8988T (cell line): ENCODE measurements at regions not wholly inside any gene's neighbourhood (a gene's known extent, or its start where the extent isn't known, plus 50 kb on each side); places are given as distances from the start of the nearest gene placed in this dataset.

ENCODE experiments used
- DNase-seq: peaks from one replicate; pipeline ENCODE4 v3.0.0; 2011

- DNase-seq, result no peak
These were observed 376.7 kb upstream of the ARID1B start for GRCh38 chr6:156400487-156400886.

DNA sequence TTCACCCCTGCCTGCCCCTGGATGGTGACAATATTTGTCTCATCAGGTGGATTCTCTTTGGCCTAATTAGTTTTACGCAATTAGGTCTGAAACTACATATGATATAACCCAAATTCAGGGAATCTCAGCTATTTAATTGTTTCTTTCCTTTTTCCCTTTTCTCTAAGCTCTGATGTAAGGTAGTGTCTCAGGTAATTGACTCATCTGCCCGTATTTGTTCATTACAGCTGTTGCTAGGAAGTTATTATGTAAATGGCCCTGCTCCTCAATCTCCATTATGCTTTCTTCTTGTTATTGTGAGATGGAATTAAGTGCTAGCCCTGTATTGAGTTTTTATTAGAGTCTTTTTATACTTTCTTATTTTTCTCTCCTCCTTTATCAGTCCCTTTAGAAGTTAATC is 378.2 kb upstream of the ARID1B start:
- DNase-seq, result no peak

GRCh38 chr6:156398371-156398770 is 378.8 kb upstream of the ARID1B start:
- no peak for DNase-seq

DNA sequence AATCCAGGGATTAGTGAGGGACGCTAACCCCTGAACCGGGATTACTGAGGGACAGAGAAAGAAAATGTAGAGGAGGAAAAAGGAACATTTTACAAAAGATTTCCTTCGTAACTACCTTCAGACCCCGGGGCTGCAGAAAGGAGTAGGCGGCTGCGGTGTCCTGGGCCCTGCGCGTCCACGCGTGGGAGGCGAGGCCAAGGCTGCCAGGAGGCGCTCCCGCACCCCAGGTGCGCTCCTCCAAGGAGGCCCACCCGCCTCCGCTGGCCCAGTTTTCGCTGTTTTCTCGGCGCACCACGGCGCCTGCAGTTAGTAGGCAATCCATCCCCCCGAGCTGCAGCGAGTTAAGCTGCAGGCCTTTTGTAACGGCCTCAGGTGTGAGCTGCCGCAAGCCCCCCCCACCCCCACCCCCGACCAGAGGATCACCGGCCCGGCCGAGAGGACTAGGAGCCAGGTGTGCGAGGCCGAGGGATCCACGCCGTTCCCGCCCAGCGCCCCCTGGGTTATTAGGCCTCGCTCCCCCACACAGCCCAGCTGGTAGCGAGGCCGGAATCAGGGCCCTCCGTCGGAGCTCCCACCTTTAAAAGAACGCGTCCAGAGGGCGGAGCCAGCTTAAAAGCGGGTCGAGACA is 380.3 kb upstream of the ARID1B start:
- no peak for DNase-seq

- DNase-seq, result no peak
These were observed 381.0 kb upstream of the ARID1B start for GRCh38 chr6:156396068-156396771.

DNA sequence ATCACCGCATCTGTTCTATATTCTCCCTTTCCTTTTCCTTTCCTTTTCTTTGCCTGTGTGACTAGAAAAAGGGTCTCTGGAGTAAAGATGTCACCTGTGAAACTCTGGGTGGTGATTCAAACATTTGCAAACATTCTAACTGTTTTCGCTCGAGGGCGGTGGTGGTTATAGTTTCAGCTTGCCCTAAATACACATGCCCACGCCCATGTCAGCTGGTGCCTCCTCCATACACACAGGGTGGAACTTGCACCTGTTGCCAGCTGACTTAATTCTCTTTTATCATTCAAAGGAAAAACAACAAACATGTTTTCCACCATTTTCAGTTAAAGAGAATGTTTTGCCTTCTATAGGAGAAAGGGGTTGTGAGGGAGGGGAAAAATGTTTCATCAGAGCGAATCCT is 381.9 kb upstream of the ARID1B start:
- no peak for DNase-seq

GRCh38 chr6:156392648-156393047 is 384.5 kb upstream of the ARID1B start:
- no peak for DNase-seq

GRCh38 chr6:156391977-156392376 is 385.2 kb upstream of the ARID1B start:
- no peak for DNase-seq

GRCh38 chr6:156391061-156391672 is 386.0 kb upstream of the ARID1B start:
- no peak for DNase-seq

DNA sequence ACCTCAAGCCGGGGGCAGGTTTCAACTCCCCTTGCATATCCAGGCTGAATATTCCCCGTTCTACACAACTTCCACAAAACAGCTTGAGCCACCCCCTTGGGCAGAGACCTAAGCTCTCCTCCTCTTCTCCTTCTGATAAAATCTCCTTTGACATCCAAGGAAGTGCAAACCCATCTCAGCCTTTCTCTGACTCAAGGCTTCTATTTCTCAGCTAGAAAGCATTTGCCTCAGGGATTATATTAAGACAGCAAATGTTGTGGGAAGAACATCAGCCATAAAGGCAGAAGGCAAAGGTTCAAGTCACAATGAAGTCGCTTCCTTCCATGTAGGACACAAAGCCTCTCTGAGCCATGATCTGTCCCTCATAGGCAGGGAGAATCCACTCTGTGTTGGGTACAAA is 386.6 kb upstream of the ARID1B start:
- no peak for DNase-seq

DNA sequence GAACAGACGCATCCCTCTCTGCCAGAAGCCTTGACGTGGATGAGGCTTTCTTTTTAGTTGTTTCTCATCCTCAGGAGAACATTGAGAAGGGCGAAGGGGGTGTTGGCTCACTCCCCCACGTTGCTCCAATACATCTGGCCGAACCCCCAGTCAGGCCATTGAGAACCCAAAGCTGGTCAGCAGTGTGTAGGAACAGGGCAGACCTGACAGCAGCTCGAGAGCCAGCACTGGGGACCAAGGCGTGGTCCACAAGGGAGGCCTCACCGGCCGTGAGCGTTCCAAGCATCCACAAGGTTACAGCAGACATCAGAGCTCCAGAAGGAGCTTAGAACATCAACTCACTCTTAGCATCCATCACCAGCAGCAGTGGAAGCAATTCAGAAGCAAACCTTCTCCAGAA is 387.9 kb upstream of the ARID1B start:
- DNase-seq, result no peak

DNA sequence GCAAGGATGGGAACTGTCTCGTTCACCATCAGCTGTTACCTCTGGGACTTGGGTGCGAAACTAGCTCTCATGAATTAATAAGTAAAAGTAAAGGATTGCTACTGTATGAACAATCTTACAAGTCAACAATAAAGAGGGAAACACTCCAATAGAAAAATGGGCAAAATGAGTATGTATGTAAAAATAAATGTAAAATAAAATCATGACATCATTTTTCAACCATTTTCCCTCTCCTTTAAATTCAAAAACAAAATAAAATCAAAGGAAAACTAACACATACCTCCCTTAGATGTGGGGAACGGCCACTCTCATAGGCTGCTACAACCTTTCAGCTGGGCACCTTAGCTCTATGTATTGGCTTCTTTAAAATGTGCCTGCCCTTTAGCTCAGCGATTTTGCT is 389.7 kb upstream of the ARID1B start:
- DNase-seq, result no peak

GRCh38 chr6:156383059-156383458 is 394.1 kb upstream of the ARID1B start:
- no peak for DNase-seq

GRCh38 chr6:156379392-156380289 is 397.5 kb upstream of the ARID1B start:
- DNase-seq, result no peak

DNA sequence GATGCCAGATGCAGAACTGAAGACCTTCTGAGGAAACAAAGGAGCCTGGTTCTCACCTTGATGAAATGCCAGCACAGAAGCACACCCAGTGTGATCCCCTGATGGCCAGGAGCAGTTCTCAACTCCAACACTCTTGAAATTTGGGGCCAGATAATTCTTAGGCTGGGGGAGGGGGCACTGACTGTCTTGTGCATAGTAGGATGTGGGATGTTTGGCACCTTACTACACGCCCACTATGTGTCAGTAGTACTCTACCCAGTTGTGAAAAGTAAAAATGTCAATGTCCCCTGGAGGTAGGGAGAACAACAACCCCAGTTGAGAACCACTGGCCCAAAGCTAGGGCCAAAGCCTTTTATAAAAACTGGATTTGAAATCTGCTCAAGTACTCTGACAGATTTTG is 398.3 kb upstream of the ARID1B start:
- no peak for DNase-seq

- no peak for DNase-seq
These were observed 401.1 kb upstream of the ARID1B start for GRCh38 chr6:156376091-156376490.

- peak; percentile 33 for DNase-seq
These were observed 417.3 kb upstream of the ARID1B start for GRCh38 chr6:156359912-156360311.

GRCh38 chr6:156352861-156353260 is 424.3 kb upstream of the ARID1B start:
- DNase-seq, result no peak

GRCh38 chr6:156351346-156351966 is 425.7 kb upstream of the ARID1B start:
- no peak for DNase-seq

DNA sequence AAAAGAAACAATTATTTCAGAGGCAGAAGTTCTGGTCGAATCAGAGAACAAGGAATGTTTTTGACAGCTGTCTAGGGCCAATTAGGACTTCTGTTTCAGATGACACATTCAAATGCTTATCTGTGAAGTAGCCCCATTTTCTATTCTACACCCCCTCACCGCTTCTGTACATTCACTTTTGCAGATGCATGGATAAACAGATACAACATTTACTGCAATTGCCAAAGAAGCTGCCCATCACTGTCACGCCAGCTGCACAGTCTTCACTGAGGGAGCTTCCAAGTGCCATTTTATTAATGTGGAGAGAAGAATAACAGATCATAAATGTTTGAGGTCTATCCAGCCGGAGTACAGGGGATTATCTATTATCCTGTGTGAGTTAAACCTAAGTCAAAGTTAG is 426.8 kb upstream of the ARID1B start:
- no peak for DNase-seq

DNA sequence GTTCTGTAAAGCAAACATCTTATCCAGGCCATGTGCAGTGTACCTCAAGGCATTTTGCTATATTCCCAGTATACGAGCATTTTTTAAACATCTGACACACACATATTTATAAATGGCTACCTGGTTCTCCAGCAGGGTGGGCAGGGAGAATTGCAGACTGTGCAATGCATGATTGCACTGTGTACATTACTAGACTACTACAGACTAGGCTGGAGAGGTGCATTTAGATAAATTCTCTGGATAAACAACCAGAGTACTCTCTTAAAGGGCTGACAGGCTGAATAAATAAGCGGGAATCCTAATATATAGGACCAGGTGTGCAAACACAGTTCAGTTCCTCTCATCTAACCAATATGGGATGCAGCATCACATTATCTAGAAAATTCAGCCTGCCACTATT is 428.3 kb upstream of the ARID1B start:
- no peak for DNase-seq

DNA sequence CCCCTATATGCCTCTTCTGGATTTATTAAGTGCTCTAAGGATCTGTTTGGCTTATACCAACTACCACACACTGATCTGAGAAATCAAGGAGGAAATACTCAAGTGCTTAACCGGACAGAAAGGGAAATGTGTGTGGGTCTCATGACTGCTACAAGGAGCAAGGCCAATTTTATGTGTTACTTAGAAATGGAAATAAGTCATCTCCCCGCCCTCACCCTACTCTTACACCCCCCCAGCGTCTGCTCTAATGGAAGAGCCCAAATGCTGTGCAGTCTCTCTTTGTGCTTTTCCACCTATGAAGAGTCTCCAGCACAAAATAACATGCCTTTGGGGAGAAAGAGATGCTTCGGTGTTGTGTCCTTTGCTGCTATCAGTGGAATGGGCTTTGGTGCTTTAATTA is 428.8 kb upstream of the ARID1B start:
- no peak for DNase-seq

- DNase-seq, result no peak
These were observed 429.5 kb upstream of the ARID1B start for GRCh38 chr6:156347656-156348055.
